Vagina (tissue), 2 donors: ENCODE measurements at regions not wholly inside any gene's neighbourhood (a gene's known extent, or its start where the extent isn't known, plus 50 kb on each side); places are given as distances from the start of the nearest gene placed in this dataset.

ENCODE experiments used
- POLR2A ChIP-seq, 2 donors: fragments of 450-650 bp; IDR thresholded peaks; one replicate each; pipeline ENCODE4 v1.6.1; 2017; ENCODE audit warnings: antibody characterized with exemption in 2 of 2, mild to moderate bottlenecking in 2 of 2, moderate library complexity in 2 of 2
- TF ChIP-seq, protein P1 (sequence below), 3 experiments: fragments of 450-650 bp in 2 of 3; fragments of 200-600 bp in 1 of 3; sonication (generic) in 1 of 3; IDR thresholded peaks; one replicate each; pipeline ENCODE4 v1.5.1; 2017 to 2019; ENCODE audit warnings: antibody characterized with exemption in 3 of 3, mild to moderate bottlenecking in 2 of 3, moderate library complexity in 2 of 3

DNA sequence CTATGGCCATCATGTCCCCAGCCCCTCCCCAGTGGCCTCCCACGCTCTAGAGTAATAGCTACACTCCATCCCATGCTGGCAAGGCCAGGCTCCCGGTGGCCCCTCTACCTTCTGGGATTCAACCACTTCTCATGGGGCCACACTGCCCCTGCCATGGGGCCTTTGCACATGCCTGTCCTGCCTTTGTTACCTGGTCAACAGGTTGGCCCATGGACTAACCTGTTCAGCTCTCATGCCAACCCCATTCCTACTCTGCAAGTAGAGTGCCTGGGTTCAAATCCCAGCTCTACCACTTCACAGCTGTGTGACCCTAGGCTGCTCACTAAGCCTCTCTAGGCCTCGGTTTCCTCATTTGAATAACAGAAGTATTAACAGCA lies 98.5 kb downstream of the RFLNA start:
- TF ChIP-seq, protein P1, sequence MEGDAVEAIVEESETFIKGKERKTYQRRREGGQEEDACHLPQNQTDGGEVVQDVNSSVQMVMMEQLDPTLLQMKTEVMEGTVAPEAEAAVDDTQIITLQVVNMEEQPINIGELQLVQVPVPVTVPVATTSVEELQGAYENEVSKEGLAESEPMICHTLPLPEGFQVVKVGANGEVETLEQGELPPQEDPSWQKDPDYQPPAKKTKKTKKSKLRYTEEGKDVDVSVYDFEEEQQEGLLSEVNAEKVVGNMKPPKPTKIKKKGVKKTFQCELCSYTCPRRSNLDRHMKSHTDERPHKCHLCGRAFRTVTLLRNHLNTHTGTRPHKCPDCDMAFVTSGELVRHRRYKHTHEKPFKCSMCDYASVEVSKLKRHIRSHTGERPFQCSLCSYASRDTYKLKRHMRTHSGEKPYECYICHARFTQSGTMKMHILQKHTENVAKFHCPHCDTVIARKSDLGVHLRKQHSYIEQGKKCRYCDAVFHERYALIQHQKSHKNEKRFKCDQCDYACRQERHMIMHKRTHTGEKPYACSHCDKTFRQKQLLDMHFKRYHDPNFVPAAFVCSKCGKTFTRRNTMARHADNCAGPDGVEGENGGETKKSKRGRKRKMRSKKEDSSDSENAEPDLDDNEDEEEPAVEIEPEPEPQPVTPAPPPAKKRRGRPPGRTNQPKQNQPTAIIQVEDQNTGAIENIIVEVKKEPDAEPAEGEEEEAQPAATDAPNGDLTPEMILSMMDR (IDR thresholded peaks at IDR 0.05) = no peak
- TF ChIP-seq POLR2A (IDR thresholded peaks at IDR 0.05) = no peak
